Sigmoid colon (tissue), 6 donors: ENCODE measurements at regions not wholly inside any gene's neighbourhood (a gene's known extent, or its start where the extent isn't known, plus 50 kb on each side); places are given as distances from the start of the nearest gene placed in this dataset.
A peak's percentile ranks its signal among the peaks of the same experiment; 100 is the strongest.

Experiments used
- DNase-seq: peaks from one replicate; pipeline ENCODE4 v3.0.0-alpha.2; 2019
- H3K27ac ChIP-seq, 4 donors: fragments of 200-600 bp; sonication (generic); one replicate each; pipeline ENCODE4 v1.5.1; 2016 to 2019; ENCODE audit warnings: mild to moderate bottlenecking in 1 of 4
- H3K27me3 ChIP-seq, 3 donors: fragments of 200-600 bp; sonication (generic); one replicate each; pipeline ENCODE4 v1.5.1; 2019; ENCODE audit warnings: mild to moderate bottlenecking in 1 of 3
- H3K36me3 ChIP-seq, 4 donors: fragments of 200-600 bp; sonication (generic); one replicate each; pipeline ENCODE4 v1.5.1; 2016 to 2019
- H3K4me1 ChIP-seq, 4 donors: fragments of 200-600 bp; sonication (generic); one replicate each; pipeline ENCODE4 v1.5.1; 2017 to 2019
- H3K4me3 ChIP-seq, 4 donors: fragments of 200-600 bp; sonication (generic); one replicate each; pipeline ENCODE4 v1.5.1; 2017 to 2019; ENCODE audit warnings: mild to moderate bottlenecking in 2 of 4, moderate library complexity in 1 of 4
- H3K9me3 ChIP-seq, 4 donors: fragments of 200-600 bp in 3 of 4; sonication (generic) in 3 of 4; one replicate each; pipeline versions ENCODE4 v1.5.1 to v1.6.1; 2013 to 2019
- EP300 ChIP-seq, 4 donors: sonication (generic); formaldehyde crosslinking; IDR thresholded peaks; one replicate each; pipeline ENCODE4 v1.6.1; 2017; ENCODE audit warnings: antibody characterized with exemption in 4 of 4
- POLR2A ChIP-seq, 2 donors: fragments of 450-650 bp; IDR thresholded peaks; one replicate each; pipeline ENCODE4 v1.6.1; 2016; ENCODE audit warnings: antibody characterized with exemption in 2 of 2, mild to moderate bottlenecking in 2 of 2, moderate library complexity in 2 of 2
- POLR2AphosphoS5 ChIP-seq, 4 donors: sonication (generic); formaldehyde crosslinking; IDR thresholded peaks; one replicate each; pipeline ENCODE4 v1.6.1; 2017; ENCODE audit warnings: antibody characterized with exemption in 4 of 4
- WGBS, 2 donors: extraction: QIAGEN DNeasy Blood & Tissue Kit; methylation state at CpG; one replicate each; pipeline ENCODE4 v1.1.7; 2013; 5-methylcytosine and 5-hydroxymethylcytosine counted together
- intact Hi-C: fragments of 100-400 bp; cut with DNase I; formaldehyde crosslinking; loops from one replicate; pipeline ENCODE4 v1.15.1; 2023
- TF ChIP-seq, protein P1 (sequence below), 4 experiments: fragments of 450-650 bp in 3 of 4; fragments of 200-600 bp in 1 of 4; IDR thresholded peaks; one replicate each; pipeline ENCODE4 v1.5.1; 2016 to 2019; ENCODE audit warnings: antibody characterized with exemption in 4 of 4, mild to moderate bottlenecking in 3 of 4, moderate library complexity in 2 of 4
- donor health status: healthy with polysubstance abuse.
- donor health status: healthy.

DNA sequence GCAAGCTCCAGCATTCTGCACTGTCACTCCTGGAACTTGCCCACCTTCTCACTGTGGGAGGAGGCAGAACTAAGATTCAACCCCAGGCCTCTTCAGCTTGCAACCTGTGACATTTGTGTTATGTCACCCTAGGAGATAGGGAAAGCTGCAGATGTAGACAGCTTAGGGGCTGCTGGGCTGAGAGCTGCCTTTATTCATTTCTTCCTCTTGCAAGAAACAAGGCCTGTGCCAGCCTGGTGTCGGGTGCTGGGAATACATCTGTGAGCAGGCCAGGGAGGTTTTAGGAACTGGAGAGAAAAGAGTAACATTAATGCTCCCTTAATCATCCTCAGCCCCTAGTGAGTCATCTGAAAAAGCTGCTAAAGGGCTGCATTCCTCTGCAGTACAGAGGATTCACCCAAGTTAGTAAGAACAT lies 101.8 kb downstream of the FGF18 start:
- 65 to 90% methylated on average over 1 of the region's 1 CpG for WGBS, 2 donors
- Histone ChIP-seq H3K36me3 (no peaks in the 10 kb centered on the region), H3K27me3 (no peaks in the 10 kb centered on the region), H3K4me3 (no peak overlapping the region), H3K9me3 (no peaks in the 10 kb centered on the region), H3K27ac (peak overlapping the region; percentile 49 to 82 (median 73)), H3K4me1 (peaks cover 0 to 45% (median 35%) of the 10 kb centered on the region in 4 donors)
- no peak for DNase-seq
- TF ChIP-seq POLR2AphosphoS5 (IDR thresholded peaks at IDR 0.05) = peak in 1 of 4 donors; percentile 9
- no peak for TF ChIP-seq EP300 (IDR thresholded peaks at IDR 0.05)
- TF ChIP-seq, protein P1, sequence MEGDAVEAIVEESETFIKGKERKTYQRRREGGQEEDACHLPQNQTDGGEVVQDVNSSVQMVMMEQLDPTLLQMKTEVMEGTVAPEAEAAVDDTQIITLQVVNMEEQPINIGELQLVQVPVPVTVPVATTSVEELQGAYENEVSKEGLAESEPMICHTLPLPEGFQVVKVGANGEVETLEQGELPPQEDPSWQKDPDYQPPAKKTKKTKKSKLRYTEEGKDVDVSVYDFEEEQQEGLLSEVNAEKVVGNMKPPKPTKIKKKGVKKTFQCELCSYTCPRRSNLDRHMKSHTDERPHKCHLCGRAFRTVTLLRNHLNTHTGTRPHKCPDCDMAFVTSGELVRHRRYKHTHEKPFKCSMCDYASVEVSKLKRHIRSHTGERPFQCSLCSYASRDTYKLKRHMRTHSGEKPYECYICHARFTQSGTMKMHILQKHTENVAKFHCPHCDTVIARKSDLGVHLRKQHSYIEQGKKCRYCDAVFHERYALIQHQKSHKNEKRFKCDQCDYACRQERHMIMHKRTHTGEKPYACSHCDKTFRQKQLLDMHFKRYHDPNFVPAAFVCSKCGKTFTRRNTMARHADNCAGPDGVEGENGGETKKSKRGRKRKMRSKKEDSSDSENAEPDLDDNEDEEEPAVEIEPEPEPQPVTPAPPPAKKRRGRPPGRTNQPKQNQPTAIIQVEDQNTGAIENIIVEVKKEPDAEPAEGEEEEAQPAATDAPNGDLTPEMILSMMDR (IDR thresholded peaks at IDR 0.05) = peak in 1 of 4 experiments; percentile 21
- intact Hi-C loops = no loop called here

DNA sequence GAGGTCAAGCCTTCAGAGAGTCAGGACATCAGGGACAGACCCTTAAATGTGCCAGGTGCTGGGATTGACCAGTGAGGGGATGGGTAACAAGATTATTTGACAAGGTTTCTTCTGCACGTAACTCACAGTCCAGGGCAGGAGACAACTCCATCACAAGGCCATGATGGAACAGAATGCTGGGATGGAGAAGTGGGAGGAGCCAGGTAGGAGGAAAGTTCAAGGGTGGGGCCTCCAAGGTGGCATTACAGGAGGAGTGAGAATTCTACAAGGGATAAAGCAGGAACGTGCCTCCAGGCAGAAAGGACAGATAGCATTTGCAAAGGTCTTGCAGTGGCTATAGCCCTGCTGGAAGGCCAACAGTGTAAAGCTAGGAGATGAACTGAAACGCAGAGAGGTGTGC lies 102.2 kb downstream of the FGF18 start:
- H3K27ac ChIP-seq = peak overlapping the region; percentile 49 to 82 (median 73)
- 64 to 66% methylated on average over 3 of the region's 3 CpGs for WGBS, 2 donors

DNA sequence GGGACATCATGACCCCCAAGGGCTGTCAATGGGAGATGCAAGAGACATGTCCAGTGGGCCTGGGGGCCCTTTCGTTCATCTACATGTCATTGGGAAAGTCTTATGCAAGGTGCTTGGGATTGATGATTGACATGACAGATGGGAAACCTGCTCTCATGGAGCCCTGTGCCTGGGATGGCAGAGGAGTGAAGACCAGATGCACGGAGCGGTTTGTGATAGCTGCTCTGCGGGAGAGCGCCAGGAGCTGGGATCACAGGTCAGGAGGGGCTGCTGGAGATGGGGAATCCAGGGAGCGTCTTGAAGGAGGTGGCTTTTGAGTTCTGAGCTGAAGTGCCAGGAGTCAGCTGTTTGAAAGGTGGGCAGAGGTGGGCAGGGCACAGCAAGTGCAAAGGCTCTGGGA lies 104.3 kb downstream of the FGF18 start:
- peak overlapping the region in 2 of 4 donors; percentile 37 to 62 for H3K27ac ChIP-seq
- no peaks in the 10 kb centered on the region for H3K36me3 ChIP-seq
- no peaks in the 10 kb centered on the region for H3K9me3 ChIP-seq
- H3K4me1 ChIP-seq = peaks cover 0 to 45% (median 35%) of the 10 kb centered on the region in 4 donors
- H3K4me3 ChIP-seq = no peak overlapping the region
- DNase-seq = no peak
- WGBS, 2 donors = 91 to 92% methylated on average over 6 of the region's 6 CpGs
- TF ChIP-seq POLR2A (IDR thresholded peaks at IDR 0.05) = no peak
- no peak for TF ChIP-seq EP300 (IDR thresholded peaks at IDR 0.05)
- TF ChIP-seq, protein P1 (IDR thresholded peaks at IDR 0.05) = no peak
- no peak for TF ChIP-seq POLR2AphosphoS5 (IDR thresholded peaks at IDR 0.05)
- no peaks in the 10 kb centered on the region for H3K27me3 ChIP-seq
- intact Hi-C loops = no loop called here

More for the DNA sequence above, 102.2 kb downstream of the FGF18 start:
- intact Hi-C loops = no loop called here
- H3K4me3 ChIP-seq = no peak overlapping the region
- no peaks in the 10 kb centered on the region for H3K9me3 ChIP-seq
- no peaks in the 10 kb centered on the region for H3K36me3 ChIP-seq
- H3K27me3 ChIP-seq = no peaks in the 10 kb centered on the region
- DNase-seq = no peak
- H3K4me1 ChIP-seq = peaks cover 0 to 45% (median 35%) of the 10 kb centered on the region in 4 donors
- TF ChIP-seq POLR2AphosphoS5 (IDR thresholded peaks at IDR 0.05) (no peak), POLR2A (IDR thresholded peaks at IDR 0.05) (no peak), EP300 (IDR thresholded peaks at IDR 0.05) (no peak)
- TF ChIP-seq, protein P1 (IDR thresholded peaks at IDR 0.05) = no peak

DNA sequence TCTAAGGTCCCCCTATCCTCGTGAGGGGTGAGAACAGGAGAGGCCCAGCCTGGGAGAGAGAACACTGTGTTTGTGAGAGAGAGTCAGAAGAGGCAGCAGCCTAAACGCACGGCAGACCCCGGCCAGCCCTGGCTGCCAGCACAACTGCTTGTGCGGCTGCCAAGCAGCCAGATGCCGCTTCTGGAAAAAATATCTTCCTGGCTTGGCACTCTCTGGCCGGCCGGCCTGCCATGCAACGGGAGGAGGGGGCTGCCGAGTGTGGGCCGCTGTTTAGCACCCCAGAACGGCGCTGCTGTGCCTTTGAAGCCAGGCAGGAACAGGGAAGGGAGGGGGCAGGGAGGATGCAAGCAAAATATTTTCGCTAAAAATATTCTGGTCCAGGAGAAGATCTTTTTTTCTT lies 105.0 kb downstream of the FGF18 start:
- peaks cover 0 to 45% (median 35%) of the 10 kb centered on the region in 4 donors for H3K4me1 ChIP-seq
- H3K27ac ChIP-seq = peak overlapping the region in 2 of 4 donors; percentile 37 to 62
- no peak for DNase-seq
- 64 to 82% methylated on average over 14 of the region's 14 CpGs for WGBS, 2 donors
- TF ChIP-seq POLR2AphosphoS5 (IDR thresholded peaks at IDR 0.05) (no peak), EP300 (IDR thresholded peaks at IDR 0.05) (no peak)
- H3K27me3 ChIP-seq = no peaks in the 10 kb centered on the region
- H3K9me3 ChIP-seq = no peaks in the 10 kb centered on the region
- intact Hi-C loops = no loop called here
- H3K4me3 ChIP-seq = no peak overlapping the region
- no peaks in the 10 kb centered on the region for H3K36me3 ChIP-seq

DNA sequence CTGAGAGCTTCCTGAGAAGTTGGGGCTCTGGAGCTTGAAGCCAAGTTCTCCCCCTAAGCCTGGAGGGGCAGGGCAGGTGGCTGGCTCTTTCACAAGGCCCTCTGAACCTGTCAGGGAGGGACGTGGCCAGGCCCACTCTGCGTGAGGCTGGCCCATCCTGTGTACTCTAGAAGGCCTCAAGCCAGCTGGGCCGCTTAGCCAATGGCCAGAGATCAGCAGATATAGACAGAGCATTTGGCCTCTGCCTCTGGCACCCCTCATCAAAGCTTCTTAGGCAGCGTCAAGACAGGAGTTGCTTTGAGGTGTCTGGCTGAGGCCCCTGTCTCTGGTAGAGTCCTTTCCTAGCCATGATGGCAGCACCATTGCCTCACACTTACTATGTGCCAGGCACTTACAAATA lies 105.6 kb downstream of the FGF18 start:
- no peaks in the 10 kb centered on the region for H3K36me3 ChIP-seq
- DNase-seq = no peak
- intact Hi-C loops = no loop called here
- H3K4me3 ChIP-seq = no peak overlapping the region
- 76 to 79% methylated on average over 4 of the region's 4 CpGs for WGBS, 2 donors
- TF ChIP-seq EP300 (IDR thresholded peaks at IDR 0.05) (no peak), POLR2A (IDR thresholded peaks at IDR 0.05) (no peak), POLR2AphosphoS5 (IDR thresholded peaks at IDR 0.05) (no peak)
- TF ChIP-seq, protein P1 (IDR thresholded peaks at IDR 0.05) = no peak
- H3K4me1 ChIP-seq = peaks cover 0 to 42% (median 35%) of the 10 kb centered on the region in 4 donors
- no peaks in the 10 kb centered on the region for H3K9me3 ChIP-seq
- no peaks in the 10 kb centered on the region for H3K27me3 ChIP-seq
- H3K27ac ChIP-seq = peak overlapping the region in 1 of 4 donors; percentile 62
